Tibial nerve (tissue), 4 donors: ENCODE measurements at regions not wholly inside any gene's neighbourhood (a gene's known extent, or its start where the extent isn't known, plus 50 kb on each side); places are given as distances from the start of the nearest gene placed in this dataset.

Experiments
- DNase-seq, 2 donors: peaks; one replicate each; pipeline ENCODE4 v3.0.0-alpha.2; 2019; ENCODE audit warnings: low spot score in 2 of 2
- H3K27ac ChIP-seq, 4 donors: fragments of 200-600 bp; sonication (generic) in 3 of 4; one replicate each; pipeline ENCODE4 v1.5.1; 2017 to 2019; ENCODE audit warnings: mild to moderate bottlenecking in 1 of 4
- H3K27me3 ChIP-seq, 2 donors: fragments of 200-600 bp; sonication (generic) in 1 of 2; one replicate each; pipeline versions ENCODE4 v1.5.1 to v1.6.0; 2017 to 2019
- H3K36me3 ChIP-seq, 3 donors: fragments of 200-600 bp; sonication (generic); one replicate each; pipeline ENCODE4 v1.5.1; 2018 to 2019
- H3K4me1 ChIP-seq, 4 donors: fragments of 200-600 bp; sonication (generic) in 3 of 4; one replicate each; pipeline ENCODE4 v1.5.1; 2017 to 2019
- H3K4me3 ChIP-seq, 4 donors: fragments of 200-600 bp; sonication (generic) in 3 of 4; one replicate each; pipeline ENCODE4 v1.5.1; 2017 to 2019; ENCODE audit warnings: mild to moderate bottlenecking in 1 of 4, moderate library complexity in 1 of 4
- H3K9me3 ChIP-seq, 4 donors: fragments of 200-600 bp; sonication (generic) in 3 of 4; one replicate each; pipeline ENCODE4 v1.5.1; 2017 to 2019
- EP300 ChIP-seq, 2 donors: sonication (generic); formaldehyde crosslinking; IDR thresholded peaks; one replicate each; pipeline ENCODE4 v1.6.1; 2017; ENCODE audit warnings: antibody characterized with exemption in 2 of 2, mild to moderate bottlenecking in 1 of 2
- POLR2A ChIP-seq, 2 donors: fragments of 450-650 bp; IDR thresholded peaks; one replicate each; pipeline ENCODE4 v1.6.1; 2017; ENCODE audit warnings: antibody characterized with exemption in 2 of 2, mild to moderate bottlenecking in 2 of 2, moderate library complexity in 2 of 2
- WGBS, 2 donors: methylation state at CpG; one replicate each; pipeline ENCODE4 v1.1.5; 2018; 5-methylcytosine and 5-hydroxymethylcytosine counted together
- TF ChIP-seq, protein P1 (sequence below), 5 experiments: fragments of 200-600 bp in 3 of 5; fragments of 450-650 bp in 2 of 5; sonication (generic) in 3 of 5; IDR thresholded peaks; one replicate each; pipeline ENCODE4 v1.5.1; 2016 to 2019; ENCODE audit warnings: antibody characterized with exemption in 5 of 5, mild to moderate bottlenecking in 3 of 5, moderate library complexity in 2 of 5

DNA sequence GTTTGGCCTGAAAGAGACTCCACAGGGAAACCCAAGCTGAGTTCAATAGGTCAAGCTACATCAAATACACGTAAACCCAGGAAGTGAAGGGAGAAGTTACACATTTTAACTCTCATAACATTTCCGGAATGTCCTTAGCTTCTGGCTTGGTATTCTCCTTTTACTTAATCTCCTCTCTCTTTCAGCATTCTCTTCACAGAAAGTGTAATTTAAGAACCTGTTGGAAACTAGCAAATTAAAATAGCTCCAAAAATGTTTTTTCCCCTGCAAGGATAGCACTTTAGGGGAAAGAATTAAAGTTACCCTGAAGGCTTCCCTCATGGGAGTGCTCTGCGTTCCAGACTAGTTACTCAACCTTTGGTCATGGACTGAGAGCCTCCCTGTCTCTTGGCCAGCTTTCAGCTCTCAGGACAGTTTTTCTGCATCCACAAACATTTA is 292.7 kb upstream of the TARS1 start:
- H3K4me3 ChIP-seq, result no peak overlapping the region
- H3K4me1 ChIP-seq, result peaks cover 0 to 17% (median 0%) of the 10 kb centered on the region in 4 donors
- 46 to 47% methylated on average over 3 of the region's 3 CpGs for WGBS, 2 donors
- peak; percentile 24 to 56 for DNase-seq
- H3K9me3 ChIP-seq, result peaks cover 0 to under 1% (median 0%) of the 10 kb centered on the region in 4 donors
- TF ChIP-seq, protein P1, sequence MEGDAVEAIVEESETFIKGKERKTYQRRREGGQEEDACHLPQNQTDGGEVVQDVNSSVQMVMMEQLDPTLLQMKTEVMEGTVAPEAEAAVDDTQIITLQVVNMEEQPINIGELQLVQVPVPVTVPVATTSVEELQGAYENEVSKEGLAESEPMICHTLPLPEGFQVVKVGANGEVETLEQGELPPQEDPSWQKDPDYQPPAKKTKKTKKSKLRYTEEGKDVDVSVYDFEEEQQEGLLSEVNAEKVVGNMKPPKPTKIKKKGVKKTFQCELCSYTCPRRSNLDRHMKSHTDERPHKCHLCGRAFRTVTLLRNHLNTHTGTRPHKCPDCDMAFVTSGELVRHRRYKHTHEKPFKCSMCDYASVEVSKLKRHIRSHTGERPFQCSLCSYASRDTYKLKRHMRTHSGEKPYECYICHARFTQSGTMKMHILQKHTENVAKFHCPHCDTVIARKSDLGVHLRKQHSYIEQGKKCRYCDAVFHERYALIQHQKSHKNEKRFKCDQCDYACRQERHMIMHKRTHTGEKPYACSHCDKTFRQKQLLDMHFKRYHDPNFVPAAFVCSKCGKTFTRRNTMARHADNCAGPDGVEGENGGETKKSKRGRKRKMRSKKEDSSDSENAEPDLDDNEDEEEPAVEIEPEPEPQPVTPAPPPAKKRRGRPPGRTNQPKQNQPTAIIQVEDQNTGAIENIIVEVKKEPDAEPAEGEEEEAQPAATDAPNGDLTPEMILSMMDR (IDR thresholded peaks at IDR 0.05), result no peak
- peak in 1 of 2 donors; percentile 38 for TF ChIP-seq EP300 (IDR thresholded peaks at IDR 0.05)
- peak overlapping the region in 1 of 4 donors; percentile 38 for H3K27ac ChIP-seq
- H3K36me3 ChIP-seq, result no peaks in the 10 kb centered on the region
- H3K27me3 ChIP-seq, result no peaks in the 10 kb centered on the region

DNA sequence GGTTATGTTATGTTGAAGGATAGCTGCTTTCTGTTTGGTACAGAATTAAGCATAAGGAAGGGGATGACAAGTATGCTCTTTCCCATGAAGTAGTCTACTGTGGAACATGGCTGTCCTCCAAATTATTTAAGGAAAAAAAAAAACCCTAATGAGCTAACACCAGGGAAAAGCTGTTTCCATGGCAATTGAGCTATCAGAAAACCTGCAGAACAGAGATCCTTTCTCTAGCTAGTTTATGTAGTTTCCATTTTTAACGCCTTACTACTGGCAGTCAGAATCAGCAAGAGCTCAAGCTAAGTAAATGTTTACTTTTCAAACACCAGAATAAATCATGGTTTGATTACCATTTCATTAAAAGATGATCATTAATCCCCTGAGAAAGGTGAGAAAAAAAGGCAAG is 287.4 kb upstream of the TARS1 start:
- WGBS, 2 donors, result 17 to 29% methylated on average over 1 of the region's 1 CpG
- Histone ChIP-seq H3K27ac (no peak overlapping the region), H3K4me1 (peaks cover 0 to 3% (median 0%) of the 10 kb centered on the region in 4 donors), H3K9me3 (no peaks in the 10 kb centered on the region), H3K36me3 (no peaks in the 10 kb centered on the region), H3K27me3 (no peaks in the 10 kb centered on the region), H3K4me3 (no peak overlapping the region)
- no peak for TF ChIP-seq EP300 (IDR thresholded peaks at IDR 0.05)
- no peak for TF ChIP-seq POLR2A (IDR thresholded peaks at IDR 0.05)
- TF ChIP-seq, protein P1 (IDR thresholded peaks at IDR 0.05), result no peak
- DNase-seq, result no peak

DNA sequence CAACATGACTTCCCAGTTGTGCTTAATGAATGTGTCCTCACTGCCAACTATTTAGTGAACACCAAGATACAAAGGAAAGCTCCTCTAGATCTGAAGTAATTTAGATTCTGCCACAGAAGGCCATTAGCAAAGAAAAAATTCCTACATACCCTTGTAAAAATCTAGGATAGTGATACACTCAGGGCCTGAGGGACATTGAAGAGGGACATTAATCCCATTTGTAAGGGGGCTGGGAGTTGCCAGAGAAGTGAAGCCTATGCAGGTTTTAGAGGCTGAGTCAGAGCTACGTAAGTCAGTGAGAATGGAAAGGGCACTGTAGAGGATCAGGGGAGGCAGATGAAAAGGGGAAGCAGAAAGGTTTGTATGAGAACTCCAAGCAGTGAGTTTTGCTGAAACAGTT is 286.9 kb upstream of the TARS1 start:
- H3K9me3 ChIP-seq, result no peaks in the 10 kb centered on the region
- H3K27me3 ChIP-seq, result no peaks in the 10 kb centered on the region
- H3K4me3 ChIP-seq, result no peak overlapping the region
- H3K36me3 ChIP-seq, result no peaks in the 10 kb centered on the region
- no peak for TF ChIP-seq POLR2A (IDR thresholded peaks at IDR 0.05)
- no peak for DNase-seq
- WGBS, 2 donors, result 94 to 97% methylated on average over 1 of the region's 1 CpG
- no peak overlapping the region for H3K27ac ChIP-seq
- no peaks in the 10 kb centered on the region for H3K4me1 ChIP-seq

DNA sequence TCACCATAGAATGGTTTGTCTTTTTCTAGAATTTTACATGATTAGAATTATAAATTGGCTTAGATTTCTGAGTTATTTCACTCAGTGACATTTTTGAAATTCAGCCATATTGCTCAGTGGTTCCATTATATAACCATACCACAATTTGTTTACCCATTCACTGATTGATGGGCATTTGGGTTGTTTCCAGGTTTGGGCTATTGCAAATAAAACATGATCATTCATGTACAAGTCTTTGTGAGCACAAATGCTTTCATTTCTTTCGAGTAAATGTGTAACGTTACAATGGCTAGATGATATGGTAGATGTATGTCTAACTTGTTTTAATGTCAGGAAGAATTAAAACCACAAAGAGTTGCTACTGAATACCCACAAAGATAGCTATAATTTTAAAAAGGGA is 279.9 kb upstream of the TARS1 start:
- H3K4me3 ChIP-seq, result no peak overlapping the region
- H3K27ac ChIP-seq, result no peak overlapping the region
- H3K27me3 ChIP-seq, result no peaks in the 10 kb centered on the region
- no peaks in the 10 kb centered on the region for H3K36me3 ChIP-seq
- WGBS, 2 donors, result 40 to 53% methylated on average over 2 of the region's 2 CpGs
- no peak for DNase-seq
- no peaks in the 10 kb centered on the region for H3K4me1 ChIP-seq
- peaks cover 0 to 12% (median 0%) of the 10 kb centered on the region in 4 donors for H3K9me3 ChIP-seq
- no peak for TF ChIP-seq POLR2A (IDR thresholded peaks at IDR 0.05)
- TF ChIP-seq, protein P1 (IDR thresholded peaks at IDR 0.05), result no peak
- TF ChIP-seq EP300 (IDR thresholded peaks at IDR 0.05), result no peak

DNA sequence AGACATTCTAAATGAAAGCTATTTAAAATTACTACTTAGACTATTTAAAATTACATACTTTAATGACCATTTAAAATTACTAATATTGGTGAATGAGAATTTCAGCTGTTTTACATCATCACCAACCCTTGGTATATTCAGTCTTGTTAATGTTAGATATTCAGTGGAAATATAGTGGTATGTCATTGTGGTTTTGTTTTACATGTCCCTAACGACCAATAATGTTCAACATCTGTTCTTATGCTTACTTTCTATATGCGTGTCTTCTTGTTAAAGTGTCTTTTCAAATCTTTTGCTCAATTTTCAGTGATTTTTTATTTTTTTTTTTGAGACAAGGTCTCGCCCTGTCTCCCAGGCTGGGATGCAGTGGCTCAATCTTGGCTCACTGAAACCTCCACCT is 279.3 kb upstream of the TARS1 start:
- H3K4me3 ChIP-seq, result no peak overlapping the region
- WGBS, 2 donors, result 67 to 72% methylated on average over 3 of the region's 3 CpGs
- H3K4me1 ChIP-seq, result no peaks in the 10 kb centered on the region
- TF ChIP-seq POLR2A (IDR thresholded peaks at IDR 0.05), result no peak
- no peak for TF ChIP-seq EP300 (IDR thresholded peaks at IDR 0.05)
- TF ChIP-seq, protein P1 (IDR thresholded peaks at IDR 0.05), result no peak
- H3K27ac ChIP-seq, result no peak overlapping the region
- no peak for DNase-seq
- H3K9me3 ChIP-seq, result peaks cover 0 to 12% (median 0%) of the 10 kb centered on the region in 4 donors
- H3K36me3 ChIP-seq, result no peaks in the 10 kb centered on the region
- H3K27me3 ChIP-seq, result no peaks in the 10 kb centered on the region

DNA sequence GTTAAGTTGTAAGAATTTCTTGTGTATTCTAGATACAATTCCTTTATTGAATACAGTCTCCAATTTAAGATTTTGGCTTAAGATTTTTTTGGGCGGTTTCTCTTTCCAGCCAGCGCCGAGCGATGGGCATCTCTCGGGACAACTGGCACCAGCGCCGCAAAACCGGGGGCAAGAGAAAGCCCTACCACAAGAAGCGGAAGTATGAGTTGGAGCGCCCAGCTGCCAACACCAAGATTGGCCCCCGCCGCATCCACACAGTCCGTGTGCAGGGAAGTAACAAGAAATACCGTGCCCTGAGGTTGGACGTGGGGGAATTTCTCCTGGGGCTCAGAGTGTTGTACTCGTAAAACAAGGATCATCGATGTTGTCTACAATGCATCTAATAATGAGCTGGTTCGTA is 278.7 kb upstream of the TARS1 start:
- Histone ChIP-seq H3K36me3 (no peaks in the 10 kb centered on the region), H3K4me3 (no peak overlapping the region), H3K27ac (no peak overlapping the region), H3K27me3 (no peaks in the 10 kb centered on the region), H3K4me1 (no peaks in the 10 kb centered on the region), H3K9me3 (peaks cover 0 to 12% (median 0%) of the 10 kb centered on the region in 4 donors)
- DNase-seq, result no peak
- 94 to 95% methylated on average over 18 of the region's 18 CpGs for WGBS, 2 donors
- TF ChIP-seq, protein P1 (IDR thresholded peaks at IDR 0.05), result no peak
- no peak for TF ChIP-seq POLR2A (IDR thresholded peaks at IDR 0.05)
